ENCODE measurements at regions not wholly inside any gene's neighbourhood (a gene's known extent, or its start where the extent isn't known, plus 50 kb on each side); places are given as distances from the start of the nearest gene placed in this dataset.

GRCh38 chr1:232177438-232177837, 452.5 kb downstream of the SIPA1L2 start:
- Histone ChIP-seq H3K36me3 (ENCODE audit: control insufficient read depth in 2 of 2, extremely low read depth in 1 of 2, insufficient read depth in 2 of 2, low read length in 2 of 2) (no peaks in the 10 kb centered on the region), H3K27ac (ENCODE audit: insufficient read depth, low read depth, low read length) (no peak overlapping the region), H3K27me3 (ENCODE audit: control insufficient read depth in 2 of 2, insufficient read depth in 2 of 2, low read length in 2 of 2) (no peaks in the 10 kb centered on the region), H3K4me1 (ENCODE audit: control insufficient read depth, extremely low read depth, insufficient read depth, low read length) (no peaks in the 10 kb centered on the region), H3K9me1 (replicated peaks; ENCODE audit: control insufficient read depth, extremely low read depth, insufficient read depth, low read length) (no peaks in the 10 kb centered on the region), H4K20me1 (replicated peaks; ENCODE audit: control insufficient read depth, extremely low read depth, insufficient read depth, low read length) (no peaks in the 10 kb centered on the region), H3K4me2 (ENCODE audit: insufficient read depth, low read length) (no peak overlapping the region), H3K9ac (replicated peaks; ENCODE audit: extremely low read depth, insufficient read depth, low read length) (no peak overlapping the region), H3K9me3 (replicated peaks; ENCODE audit: control insufficient read depth, insufficient read depth, low read length) (no peaks in the 10 kb centered on the region), H3K79me2 (ENCODE audit: control insufficient read depth, insufficient read depth, low read length) (no peaks in the 10 kb centered on the region), H2AFZ (ENCODE audit: low read depth, low read length) (no peak overlapping the region), H3K4me3 (replicated peaks in 1 of 3; ENCODE audit: insufficient read depth in 1 of 3, low read depth in 1 of 3, low read length in 3 of 3) (no peak overlapping the region)
- ChIA-PET POLR2A (no interaction called here), CTCF (no interaction called here)
- no peak for DNase-seq (ENCODE audit: low read depth, low spot score)
- dilution Hi-C loops (cut with MboI; ENCODE audit: extremely low pct_ligation_motif_present, low sequenced_read_pairs) (no loop called here), intact Hi-C loops (cut with micrococcal nuclease) (no loop called here)
- FAIRE-seq, result no peak
- TF ChIP-seq EZH2 (IDR thresholded peaks at IDR 0.05; ENCODE audit: borderline replicate concordance, low read depth, low read length, severe bottlenecking) (no peak), MYC (IDR thresholded peaks at IDR 0.05; ENCODE audit: low read depth, low read length) (no peak), FOS (IDR thresholded peaks at IDR 0.05; ENCODE audit: borderline replicate concordance, insufficient read depth, low read length) (no peak), POLR2AphosphoS5 (IDR thresholded peaks at IDR 0.05; ENCODE audit: insufficient read depth, low read depth, low read length) (no peak), POLR2A (IDR thresholded peaks at IDR 0.05; ENCODE audit: low read depth, low read length) (no peak), JUN (IDR thresholded peaks at IDR 0.05; ENCODE audit: borderline replicate concordance, insufficient read depth, insufficient read length, low read depth) (no peak), GATA2 (IDR thresholded peaks at IDR 0.05; ENCODE audit: insufficient read depth, insufficient read length, low read depth, low read length) (no peak)
- TF ChIP-seq, protein P1, sequence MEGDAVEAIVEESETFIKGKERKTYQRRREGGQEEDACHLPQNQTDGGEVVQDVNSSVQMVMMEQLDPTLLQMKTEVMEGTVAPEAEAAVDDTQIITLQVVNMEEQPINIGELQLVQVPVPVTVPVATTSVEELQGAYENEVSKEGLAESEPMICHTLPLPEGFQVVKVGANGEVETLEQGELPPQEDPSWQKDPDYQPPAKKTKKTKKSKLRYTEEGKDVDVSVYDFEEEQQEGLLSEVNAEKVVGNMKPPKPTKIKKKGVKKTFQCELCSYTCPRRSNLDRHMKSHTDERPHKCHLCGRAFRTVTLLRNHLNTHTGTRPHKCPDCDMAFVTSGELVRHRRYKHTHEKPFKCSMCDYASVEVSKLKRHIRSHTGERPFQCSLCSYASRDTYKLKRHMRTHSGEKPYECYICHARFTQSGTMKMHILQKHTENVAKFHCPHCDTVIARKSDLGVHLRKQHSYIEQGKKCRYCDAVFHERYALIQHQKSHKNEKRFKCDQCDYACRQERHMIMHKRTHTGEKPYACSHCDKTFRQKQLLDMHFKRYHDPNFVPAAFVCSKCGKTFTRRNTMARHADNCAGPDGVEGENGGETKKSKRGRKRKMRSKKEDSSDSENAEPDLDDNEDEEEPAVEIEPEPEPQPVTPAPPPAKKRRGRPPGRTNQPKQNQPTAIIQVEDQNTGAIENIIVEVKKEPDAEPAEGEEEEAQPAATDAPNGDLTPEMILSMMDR (IDR thresholded peaks at IDR 0.05; ENCODE audit: extremely low read depth in 1 of 2, insufficient read depth in 1 of 2, low read depth in 1 of 2, low read length in 2 of 2), result no peak
- TF ChIP-seq, protein P2, sequence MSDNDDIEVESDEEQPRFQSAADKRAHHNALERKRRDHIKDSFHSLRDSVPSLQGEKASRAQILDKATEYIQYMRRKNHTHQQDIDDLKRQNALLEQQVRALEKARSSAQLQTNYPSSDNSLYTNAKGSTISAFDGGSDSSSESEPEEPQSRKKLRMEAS (IDR thresholded peaks at IDR 0.05; ENCODE audit: insufficient read depth, insufficient read length), result no peak
- no TSS peak for BruUV-seq (replicated peaks)

Measured in endothelial cell of umbilical vein (primary cell).